ENCODE measurements at regions not wholly inside any gene's neighbourhood (a gene's known extent, or its start where the extent isn't known, plus 50 kb on each side); places are given as distances from the start of the nearest gene placed in this dataset.

- TF ChIP-seq EZH2phosphoT487 (IDR thresholded peaks at IDR 0.05; ENCODE audit: low read depth), result no peak
- TF ChIP-seq, protein P1, sequence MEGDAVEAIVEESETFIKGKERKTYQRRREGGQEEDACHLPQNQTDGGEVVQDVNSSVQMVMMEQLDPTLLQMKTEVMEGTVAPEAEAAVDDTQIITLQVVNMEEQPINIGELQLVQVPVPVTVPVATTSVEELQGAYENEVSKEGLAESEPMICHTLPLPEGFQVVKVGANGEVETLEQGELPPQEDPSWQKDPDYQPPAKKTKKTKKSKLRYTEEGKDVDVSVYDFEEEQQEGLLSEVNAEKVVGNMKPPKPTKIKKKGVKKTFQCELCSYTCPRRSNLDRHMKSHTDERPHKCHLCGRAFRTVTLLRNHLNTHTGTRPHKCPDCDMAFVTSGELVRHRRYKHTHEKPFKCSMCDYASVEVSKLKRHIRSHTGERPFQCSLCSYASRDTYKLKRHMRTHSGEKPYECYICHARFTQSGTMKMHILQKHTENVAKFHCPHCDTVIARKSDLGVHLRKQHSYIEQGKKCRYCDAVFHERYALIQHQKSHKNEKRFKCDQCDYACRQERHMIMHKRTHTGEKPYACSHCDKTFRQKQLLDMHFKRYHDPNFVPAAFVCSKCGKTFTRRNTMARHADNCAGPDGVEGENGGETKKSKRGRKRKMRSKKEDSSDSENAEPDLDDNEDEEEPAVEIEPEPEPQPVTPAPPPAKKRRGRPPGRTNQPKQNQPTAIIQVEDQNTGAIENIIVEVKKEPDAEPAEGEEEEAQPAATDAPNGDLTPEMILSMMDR (IDR thresholded peaks at IDR 0.05; ENCODE audit: low read depth, low read length), result peak; percentile 19; the same call in 1 of the 2 replicates
- Histone ChIP-seq H3K4me1 (ENCODE audit: low read length) (no peaks in the 10 kb centered on the region), H3K4me3 (ENCODE audit: low read length) (no peak overlapping the region), H3K4me2 (ENCODE audit: low read length) (no peak overlapping the region), H2AFZ (ENCODE audit: low read depth, low read length) (no peak overlapping the region), H3K9ac (ENCODE audit: low read length) (no peak overlapping the region), H3K79me2 (ENCODE audit: low read length) (no peaks in the 10 kb centered on the region), H3K27me3 (ENCODE audit: low read depth, low read length) (peaks cover 23% of the 10 kb centered on the region), H3K9me3 (ENCODE audit: insufficient read depth, low read length) (peaks cover 35% of the 10 kb centered on the region; the same call in 1 of the 2 replicates), H3K27ac (ENCODE audit: low read length) (no peak overlapping the region), H3K36me3 (replicated peaks; ENCODE audit: low read depth, low read length) (no peaks in the 10 kb centered on the region), H4K20me1 (ENCODE audit: insufficient read depth, low read length) (no peaks in the 10 kb centered on the region)
Measured at GRCh38 chr2:12032398-12032797, 286.0 kb downstream of the LPIN1 start.

- H3K79me2 ChIP-seq (ENCODE audit: low read length), result no peaks in the 10 kb centered on the region
- H3K9ac ChIP-seq (ENCODE audit: low read length), result no peak overlapping the region
- H3K9me3 ChIP-seq (ENCODE audit: insufficient read depth, low read length), result peaks cover 35% of the 10 kb centered on the region; the same call in 1 of the 2 replicates
- peaks cover 23% of the 10 kb centered on the region for H3K27me3 ChIP-seq (ENCODE audit: low read depth, low read length)
- TF ChIP-seq, protein P1 (IDR thresholded peaks at IDR 0.05; ENCODE audit: low read depth, low read length), result no peak
- TF ChIP-seq EZH2phosphoT487 (IDR thresholded peaks at IDR 0.05; ENCODE audit: low read depth), result no peak
- no peak overlapping the region for H3K4me2 ChIP-seq (ENCODE audit: low read length)
- H4K20me1 ChIP-seq (ENCODE audit: insufficient read depth, low read length), result no peaks in the 10 kb centered on the region
- no peak overlapping the region for H3K4me3 ChIP-seq (ENCODE audit: low read length)
- no peak overlapping the region for H3K27ac ChIP-seq (ENCODE audit: low read length)
- no peaks in the 10 kb centered on the region for H3K4me1 ChIP-seq (ENCODE audit: low read length)
- H2AFZ ChIP-seq (ENCODE audit: low read depth, low read length), result no peak overlapping the region
- no peaks in the 10 kb centered on the region for H3K36me3 ChIP-seq (replicated peaks; ENCODE audit: low read depth, low read length)
Measured at GRCh38 chr2:12032975-12033374, 286.5 kb downstream of the LPIN1 start.

GRCh38 chr2:12033494-12033893 lies 287.1 kb downstream of the LPIN1 start:
- TF ChIP-seq, protein P1 (IDR thresholded peaks at IDR 0.05; ENCODE audit: low read depth, low read length), result no peak
- no peak for TF ChIP-seq EZH2phosphoT487 (IDR thresholded peaks at IDR 0.05; ENCODE audit: low read depth)
- no peak overlapping the region for H3K27ac ChIP-seq (ENCODE audit: low read length)
- H3K4me2 ChIP-seq (ENCODE audit: low read length), result no peak overlapping the region
- H3K4me3 ChIP-seq (ENCODE audit: low read length), result no peak overlapping the region
- no peaks in the 10 kb centered on the region for H3K79me2 ChIP-seq (ENCODE audit: low read length)
- H3K4me1 ChIP-seq (ENCODE audit: low read length), result no peaks in the 10 kb centered on the region
- H4K20me1 ChIP-seq (ENCODE audit: insufficient read depth, low read length), result no peaks in the 10 kb centered on the region
- peaks cover 35% of the 10 kb centered on the region; the same call in 1 of the 2 replicates for H3K9me3 ChIP-seq (ENCODE audit: insufficient read depth, low read length)
- H3K36me3 ChIP-seq (replicated peaks; ENCODE audit: low read depth, low read length), result no peaks in the 10 kb centered on the region
- peaks cover 23% of the 10 kb centered on the region for H3K27me3 ChIP-seq (ENCODE audit: low read depth, low read length)
- no peak overlapping the region for H2AFZ ChIP-seq (ENCODE audit: low read depth, low read length)
- H3K9ac ChIP-seq (ENCODE audit: low read length), result no peak overlapping the region

DNA sequence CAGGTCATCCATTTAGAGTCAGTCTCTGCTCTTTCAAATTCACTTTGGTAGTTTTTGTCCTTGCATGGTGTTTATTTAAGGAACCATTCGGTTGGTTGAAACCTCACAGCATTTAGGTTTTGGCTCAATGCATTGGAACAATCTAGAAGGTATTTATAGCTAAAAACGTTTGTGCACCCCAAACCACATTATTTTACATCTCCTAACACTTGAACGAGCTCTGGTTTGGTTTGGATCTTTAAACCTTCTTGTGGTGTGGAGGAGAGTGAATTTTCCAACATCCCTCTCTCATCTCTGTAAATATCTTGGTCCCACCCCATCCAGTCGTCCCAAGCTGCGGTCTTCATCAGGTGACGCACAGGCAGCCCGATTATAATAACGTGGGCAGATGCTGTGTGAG lies 287.9 kb downstream of the LPIN1 start:
- Histone ChIP-seq H3K27me3 (ENCODE audit: low read depth, low read length) (peaks cover 23% of the 10 kb centered on the region), H2AFZ (ENCODE audit: low read depth, low read length) (no peak overlapping the region), H3K4me3 (ENCODE audit: low read length) (no peak overlapping the region), H3K4me1 (ENCODE audit: low read length) (no peaks in the 10 kb centered on the region), H3K79me2 (ENCODE audit: low read length) (no peaks in the 10 kb centered on the region), H3K9ac (ENCODE audit: low read length) (no peak overlapping the region), H3K27ac (ENCODE audit: low read length) (no peak overlapping the region), H4K20me1 (ENCODE audit: insufficient read depth, low read length) (no peaks in the 10 kb centered on the region), H3K4me2 (ENCODE audit: low read length) (no peak overlapping the region), H3K36me3 (replicated peaks; ENCODE audit: low read depth, low read length) (no peaks in the 10 kb centered on the region), H3K9me3 (ENCODE audit: insufficient read depth, low read length) (peaks cover 35% of the 10 kb centered on the region; the same call in 1 of the 2 replicates)
- TF ChIP-seq, protein P1 (IDR thresholded peaks at IDR 0.05; ENCODE audit: low read depth, low read length), result no peak
- no peak for TF ChIP-seq EZH2phosphoT487 (IDR thresholded peaks at IDR 0.05; ENCODE audit: low read depth)
